A549 (cell line): ENCODE measurements at regions not wholly inside any gene's neighbourhood (a gene's known extent, or its start where the extent isn't known, plus 50 kb on each side); places are given as distances from the start of the nearest gene placed in this dataset.

Experiments used
- ATAC-seq, 2 experiments: fragments of 200-7000 bp in 1 of 2; fragments of >200 bp in 1 of 2; cut with Nextera tagmentation in 1 of 2; cut with Tn5 transposase in 1 of 2; 3 replicates each; pipeline versions ENCODE4 v1.8.0 to v1.9.1; 2018 to 2020; ENCODE audit warnings: mild to moderate bottlenecking in 1 of 2, moderate library complexity in 1 of 2
- CTCF ChIA-PET: fragments of 300-600 bp; sonication (Branson Sonifier 250); formaldehyde crosslinking; extraction: SDS; loops from one replicate; lab custom pipeline; 2021; ENCODE audit warnings: antibody characterized with exemption, inconsistent platforms; lab: Yijun Ruan, JAX
- POLR2A ChIA-PET: fragments of 350-600 bp; formaldehyde crosslinking; extraction: SDS; loops from one replicate; lab custom pipeline; 2021; ENCODE audit warnings: antibody characterized with exemption, inconsistent platforms; lab: Yijun Ruan, JAX
- DNase-seq, 2 experiments: peaks; one replicate each; pipeline versions ENCODE4 v3.0.0 to v3.0.0-alpha.2; 2011 to 2016; ENCODE audit warnings: low read depth in 1 of 2, low spot score in 1 of 2
- FAIRE-seq: peaks from 2 replicates; lab custom pipeline; 2011; peaks lifted over from hg19 to GRCh38; lab: Jason Lieb, UNC
- H3K27ac ChIP-seq, 2 experiments: fragments of >200 bp; sonication (Bioruptor Twin); formaldehyde crosslinking; 3 replicates each; pipeline ENCODE4 v1.5.1; 2016 to 2017
- H3K4me1 ChIP-seq: fragments of >200 bp; sonication (Bioruptor Twin); formaldehyde crosslinking; 3 replicates; pipeline ENCODE4 v1.6.1; 2016
- H3K4me2 ChIP-seq: fragments of >200 bp; sonication (Bioruptor Twin); formaldehyde crosslinking; 3 replicates; pipeline ENCODE4 v1.6.1; 2016
- H3K4me3 ChIP-seq: fragments of >200 bp; sonication (Bioruptor Twin); formaldehyde crosslinking; 3 replicates; pipeline ENCODE4 v1.5.1; 2016
- H3K9me3 ChIP-seq: fragments of >200 bp; sonication (Bioruptor Twin); formaldehyde crosslinking; 3 replicates; pipeline ENCODE4 v1.6.1; 2016
- CBX8 ChIP-seq: fragments of 200-600 bp; sonication (generic); IDR thresholded peaks from 2 replicates; pipeline ENCODE4 v1.6.1; 2016
- CHD4 ChIP-seq: fragments of 200-600 bp; sonication (generic); IDR thresholded peaks from 2 replicates; pipeline ENCODE4 v1.6.1; 2016; ENCODE audit warnings: antibody characterized with exemption, mild to moderate bottlenecking, borderline replicate concordance
- EHF ChIP-seq: fragments of 250-450 bp; sonication (Bioruptor Pico); IDR thresholded peaks from 2 replicates; pipeline ENCODE4 v1.5.0; 2020; ENCODE audit warnings: mild to moderate bottlenecking
- GATA3 ChIP-seq: IDR thresholded peaks from 2 replicates; pipeline ENCODE4 v1.6.1; 2012; ENCODE audit warnings: borderline replicate concordance
- HDAC2 ChIP-seq: fragments of 200-600 bp; sonication (generic); IDR thresholded peaks from 2 replicates; pipeline ENCODE4 v1.6.1; 2016
- HMGXB4 ChIP-seq: fragments of 250-450 bp; sonication (Bioruptor Pico); IDR thresholded peaks from 2 replicates; pipeline ENCODE4 v1.5.0; 2021; ENCODE audit warnings: mild to moderate bottlenecking, moderate library complexity, borderline replicate concordance
- HOXA7 ChIP-seq: fragments of 250-450 bp; sonication (Bioruptor Pico); IDR thresholded peaks from 2 replicates; pipeline ENCODE4 v1.5.0; 2020; ENCODE audit warnings: mild to moderate bottlenecking, moderate library complexity
- JUN ChIP-seq, 2 experiments: fragments of >200 bp; sonication (Bioruptor Twin); formaldehyde crosslinking; IDR thresholded peaks; 2 replicates in 1 of 2; 3 replicates in 1 of 2; pipeline ENCODE4 v1.6.1; 2016 to 2017
- KDM5A ChIP-seq: fragments of 200-600 bp; sonication (generic); IDR thresholded peaks from 2 replicates; pipeline ENCODE4 v1.6.1; 2016; ENCODE audit warnings: antibody characterized with exemption, mild to moderate bottlenecking
- MAX ChIP-seq: IDR thresholded peaks from 2 replicates; pipeline ENCODE4 v1.6.1; 2012
- NFE2L2 ChIP-seq: fragments of 150-350 bp; conservative IDR thresholded peaks from 2 replicates; pipeline ENCODE4 v1.6.1; 2014; ENCODE audit warnings: low read length
- NPAS2 ChIP-seq: fragments of 250-450 bp; sonication (Bioruptor Pico); IDR thresholded peaks from 2 replicates; pipeline ENCODE4 v1.8.0; 2022; ENCODE audit warnings: mild to moderate bottlenecking, moderate library complexity, borderline replicate concordance
- PHF8 ChIP-seq: fragments of 200-600 bp; sonication (generic); IDR thresholded peaks from 2 replicates; pipeline ENCODE4 v1.6.1; 2016; ENCODE audit warnings: low read depth, mild to moderate bottlenecking, antibody characterized with exemption, moderate library complexity, borderline replicate concordance
- POLR2AphosphoS2 ChIP-seq: conservative IDR thresholded peaks from 2 replicates; pipeline ENCODE4 v1.6.1; 2012; ENCODE audit warnings: low read length, improper control_type of control experiment, inconsistent platforms
- RARB ChIP-seq: fragments of 250-450 bp; sonication (Bioruptor Pico); IDR thresholded peaks from 2 replicates; pipeline ENCODE4 v1.8.0; 2021; ENCODE audit warnings: mild to moderate bottlenecking, moderate library complexity
- REST ChIP-seq: fragments of 200-600 bp; sonication (generic); IDR thresholded peaks from 2 replicates; pipeline ENCODE4 v1.6.1; 2016; ENCODE audit warnings: antibody characterized with exemption, mild to moderate bottlenecking, moderate library complexity
- RNF2 ChIP-seq: fragments of 200-600 bp; sonication (generic); IDR thresholded peaks from 2 replicates; pipeline ENCODE4 v1.6.1; 2016; ENCODE audit warnings: low read depth, mild to moderate bottlenecking, antibody characterized with exemption, moderate library complexity, borderline replicate concordance
- ZFP36 ChIP-seq: fragments of 450-650 bp; IDR thresholded peaks from 2 replicates; pipeline ENCODE4 v1.6.1; 2014; ENCODE audit warnings: borderline replicate concordance; ENCODE audit not compliant: partially characterized antibody
- ZNF302 ChIP-seq: fragments of 250-450 bp; sonication (Bioruptor Pico); IDR thresholded peaks from 2 replicates; pipeline ENCODE4 v1.9.0; 2021; ENCODE audit warnings: inconsistent platforms, mild to moderate bottlenecking, moderate library complexity
- WGBS: methylation state at CpG from one replicate; pipeline ENCODE4 v1.1.6; 2017; ENCODE audit errors: missing lambda C conversion rate; 5-methylcytosine and 5-hydroxymethylcytosine counted together

GRCh38 chr5:123880875-123881274, 368.9 kb downstream of the CSNK1G3 start:
- ATAC-seq: no peak
- DNase-seq: no peak
- Histone ChIP-seq H3K4me2 (no peak overlapping the region), H3K4me1 (peaks cover 6% of the 10 kb centered on the region; the same call in 1 of the 3 replicates), H3K4me3 (no peak overlapping the region), H3K9me3 (no peaks in the 10 kb centered on the region), H3K27ac (no peak overlapping the region)
- ChIA-PET POLR2A (no interaction called here), CTCF (no interaction called here)
- TF ChIP-seq HOXA7 (no peak), POLR2AphosphoS2 (no peak), EHF (no peak), HMGXB4 (CRISPR knock-in tag) (no peak), NFE2L2 (no peak), CBX8 (no peak), ZFP36 (peak; percentile 5), JUN (IDR thresholded peaks at IDR 0.05) (no peak), HDAC2 (0 out of 2 replicates have a peak, but pooled peaks have one; percentile 35), REST (no peak), RNF2 (no peak), KDM5A (no peak)
- FAIRE-seq: no peak

- FAIRE-seq (no peak), DNase-seq (no peak), ATAC-seq (no peak)
- CTCF ChIA-PET: no interaction called here
- Histone ChIP-seq H3K9me3 (no peaks in the 10 kb centered on the region), H3K4me3 (no peak overlapping the region), H3K4me1 (peaks cover 6% of the 10 kb centered on the region; the same call in 1 of the 3 replicates), H3K27ac (no peak overlapping the region), H3K4me2 (no peak overlapping the region)
- TF ChIP-seq CHD4 (no peak), MAX (no peak), NPAS2 (CRISPR knock-in tag) (no peak), ZNF302 (CRISPR knock-in tag) (no peak), RARB (CRISPR knock-in tag) (no peak), PHF8 (no peak), JUN (IDR thresholded peaks at IDR 0.05) (no peak), REST (no peak), GATA3 (no peak)
- WGBS: 49% methylated on average over 4 of the region's 4 CpGs
- POLR2A ChIA-PET: no interaction called here
Observed at GRCh38 chr5:123879071-123879470, 367.1 kb downstream of the CSNK1G3 start.
